ENCODE measurements at regions not wholly inside any gene's neighbourhood (a gene's known extent, or its start where the extent isn't known, plus 50 kb on each side); places are given as distances from the start of the nearest gene placed in this dataset.
"Not testable (repeated sequence)": the region's sequence is repeated elsewhere in the genome, so short reads cannot be mapped to it uniquely, and the experiment has no call there.

DNA sequence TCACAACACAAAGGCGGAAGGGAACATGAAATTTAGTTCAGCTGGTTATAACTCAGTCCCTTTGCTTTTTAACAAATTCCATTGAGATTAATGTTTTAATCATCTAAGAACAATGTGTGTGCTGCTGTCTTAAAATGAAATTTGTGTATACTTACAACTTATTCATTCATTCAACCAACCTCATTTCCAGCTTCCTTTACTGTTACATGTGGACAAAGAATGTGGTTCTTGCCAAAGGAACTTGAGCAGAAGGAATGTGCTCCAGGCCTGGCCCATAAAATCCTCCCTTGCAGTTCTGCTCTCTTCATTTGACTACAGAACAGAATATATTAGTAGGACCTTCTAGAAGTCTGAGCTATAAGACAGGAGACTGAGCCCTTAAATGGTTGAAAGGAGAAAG is 176.8 kb upstream of the GLRA2 start:
- POLR2A ChIA-PET = interaction anchor here (0.7 kb wide), 1 partner anchor 18 kb away, joined by 3 read pairs; no protein-coding TSS in a partner anchor
- DNase-seq = no peak
- Histone ChIP-seq H3K27me3 (replicated peaks in 2 of 5; ENCODE audit: control insufficient read depth in 4 of 5, insufficient read depth in 5 of 5, low read length in 4 of 5) (no peaks in the 10 kb centered on the region), H3K27ac (ENCODE audit: insufficient read depth in 1 of 2, low read depth in 1 of 2, low read length in 2 of 2, poor library complexity in 1 of 2, severe bottlenecking in 2 of 2) (no peak overlapping the region), H3K4me1 (ENCODE audit: control extremely low read depth in 1 of 4, control insufficient read depth in 4 of 4, insufficient read depth in 4 of 4, low read length in 3 of 4) (no peaks in the 10 kb centered on the region), H3K36me3 (ENCODE audit: control insufficient read depth in 4 of 4, insufficient read depth in 4 of 4, low read length in 3 of 4) (no peaks in the 10 kb centered on the region), H3K4me3 (ENCODE audit: control insufficient read depth in 1 of 7, extremely low read depth in 1 of 7, insufficient read depth in 4 of 7, low read depth in 2 of 7, low read length in 6 of 7) (no peak overlapping the region), H3K9me3 (ENCODE audit: control extremely low read depth in 1 of 5, control insufficient read depth in 4 of 5, insufficient read depth in 2 of 5, low read depth in 1 of 5, low read length in 4 of 5) (peaks cover 0 to 1% (median 0%) of the 10 kb centered on the region in 5 experiments)
- CTCF ChIA-PET = no interaction called here
- WGBS (ENCODE audit: insufficient coverage) = no CpG with 5 or more reads among the region's 1 CpG

DNA sequence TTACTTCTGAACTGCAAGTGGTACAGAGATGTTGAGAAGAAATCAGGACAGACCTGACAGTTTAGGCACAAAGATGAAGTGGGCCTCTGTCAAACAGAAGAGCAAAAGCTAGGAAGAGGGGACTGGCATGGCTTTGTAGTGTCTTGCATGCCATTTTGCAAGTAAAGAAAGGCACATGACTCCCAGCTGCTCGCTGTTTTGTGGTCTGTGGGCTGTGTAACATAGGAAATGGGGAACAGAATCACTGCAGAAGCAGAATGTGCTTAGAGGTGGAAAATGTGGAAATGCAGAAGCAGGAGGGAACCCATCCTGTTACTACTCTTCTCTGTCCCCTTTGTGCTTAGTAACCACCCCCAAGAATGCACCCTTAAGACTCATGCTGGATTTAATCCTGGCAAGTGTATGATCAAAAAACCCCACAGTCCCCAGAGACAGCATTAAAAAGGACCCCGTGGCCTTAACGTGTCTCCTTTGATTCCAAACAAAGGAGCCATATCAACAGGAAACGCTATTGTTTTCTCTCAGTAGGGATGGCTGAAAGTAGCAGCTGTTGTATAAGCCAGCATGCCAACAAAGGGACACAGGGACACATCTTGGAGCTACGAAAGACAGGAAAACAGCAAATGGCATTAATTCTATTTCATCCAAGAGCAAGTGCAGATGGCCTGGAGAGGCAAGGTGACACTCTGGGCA is 177.6 kb upstream of the GLRA2 start:
- POLR2A ChIA-PET = no interaction called here
- 30% methylated on average over 5 of the region's 5 CpGs for WGBS (ENCODE audit: insufficient coverage)
- CTCF ChIA-PET = no interaction called here

DNA sequence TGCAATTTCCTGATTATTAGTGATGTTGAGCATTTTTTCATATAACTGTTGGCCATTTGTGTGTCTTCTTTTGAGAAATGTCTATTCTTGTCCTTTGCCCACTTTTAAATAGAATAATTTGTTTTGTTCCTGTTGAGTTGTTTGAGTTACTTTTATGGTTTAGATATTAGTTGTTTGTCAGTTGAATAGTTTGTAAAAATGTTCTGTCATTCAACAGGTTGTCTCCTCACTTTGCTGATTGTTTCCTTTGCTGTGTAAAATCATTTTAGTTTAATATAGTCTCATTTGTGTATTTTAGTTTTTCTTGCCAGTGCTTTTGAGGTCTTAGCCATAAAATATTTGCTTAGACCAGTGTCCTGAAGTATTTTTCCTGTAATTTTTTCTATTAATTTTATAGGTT is 181.8 kb upstream of the GLRA2 start:
- Histone ChIP-seq H3K4me3 (ENCODE audit: control insufficient read depth in 1 of 7, extremely low read depth in 1 of 7, insufficient read depth in 4 of 7, low read depth in 2 of 7, low read length in 6 of 7) (no peak overlapping the region), H3K27ac (ENCODE audit: insufficient read depth in 1 of 2, low read depth in 1 of 2, low read length in 2 of 2, poor library complexity in 1 of 2, severe bottlenecking in 2 of 2) (no peak overlapping the region), H3K36me3 (ENCODE audit: control insufficient read depth in 4 of 4, insufficient read depth in 4 of 4, low read length in 3 of 4) (no peaks in the 10 kb centered on the region), H3K27me3 (replicated peaks in 2 of 5; ENCODE audit: control insufficient read depth in 4 of 5, insufficient read depth in 5 of 5, low read length in 4 of 5) (no peaks in the 10 kb centered on the region), H3K4me1 (ENCODE audit: control extremely low read depth in 1 of 4, control insufficient read depth in 4 of 4, insufficient read depth in 4 of 4, low read length in 3 of 4) (no peaks in the 10 kb centered on the region), H3K9me3 (ENCODE audit: control extremely low read depth in 1 of 5, control insufficient read depth in 4 of 5, insufficient read depth in 2 of 5, low read depth in 1 of 5, low read length in 4 of 5) (peaks cover 0 to 3% (median 0%) of the 10 kb centered on the region in 5 experiments)
- DNase-seq = no peak
- POLR2A ChIA-PET = no interaction called here
- CTCF ChIA-PET = no interaction called here

More for the DNA sequence above, 177.6 kb upstream of the GLRA2 start:
- no peak overlapping the region for H3K27ac ChIP-seq (ENCODE audit: insufficient read depth in 1 of 2, low read depth in 1 of 2, low read length in 2 of 2, poor library complexity in 1 of 2, severe bottlenecking in 2 of 2)
- no peaks in the 10 kb centered on the region for H3K36me3 ChIP-seq (ENCODE audit: control insufficient read depth in 4 of 4, insufficient read depth in 4 of 4, low read length in 3 of 4)
- H3K4me1 ChIP-seq (ENCODE audit: control extremely low read depth in 1 of 4, control insufficient read depth in 4 of 4, insufficient read depth in 4 of 4, low read length in 3 of 4) = no peaks in the 10 kb centered on the region
- DNase-seq = no peak
- peaks cover 0 to 1% (median 0%) of the 10 kb centered on the region in 5 experiments for H3K9me3 ChIP-seq (ENCODE audit: control extremely low read depth in 1 of 5, control insufficient read depth in 4 of 5, insufficient read depth in 2 of 5, low read depth in 1 of 5, low read length in 4 of 5)
- H3K27me3 ChIP-seq (replicated peaks in 2 of 5; ENCODE audit: control insufficient read depth in 4 of 5, insufficient read depth in 5 of 5, low read length in 4 of 5) = no peaks in the 10 kb centered on the region
- no peak overlapping the region for H3K4me3 ChIP-seq (ENCODE audit: control insufficient read depth in 1 of 7, extremely low read depth in 1 of 7, insufficient read depth in 4 of 7, low read depth in 2 of 7, low read length in 6 of 7)

DNA sequence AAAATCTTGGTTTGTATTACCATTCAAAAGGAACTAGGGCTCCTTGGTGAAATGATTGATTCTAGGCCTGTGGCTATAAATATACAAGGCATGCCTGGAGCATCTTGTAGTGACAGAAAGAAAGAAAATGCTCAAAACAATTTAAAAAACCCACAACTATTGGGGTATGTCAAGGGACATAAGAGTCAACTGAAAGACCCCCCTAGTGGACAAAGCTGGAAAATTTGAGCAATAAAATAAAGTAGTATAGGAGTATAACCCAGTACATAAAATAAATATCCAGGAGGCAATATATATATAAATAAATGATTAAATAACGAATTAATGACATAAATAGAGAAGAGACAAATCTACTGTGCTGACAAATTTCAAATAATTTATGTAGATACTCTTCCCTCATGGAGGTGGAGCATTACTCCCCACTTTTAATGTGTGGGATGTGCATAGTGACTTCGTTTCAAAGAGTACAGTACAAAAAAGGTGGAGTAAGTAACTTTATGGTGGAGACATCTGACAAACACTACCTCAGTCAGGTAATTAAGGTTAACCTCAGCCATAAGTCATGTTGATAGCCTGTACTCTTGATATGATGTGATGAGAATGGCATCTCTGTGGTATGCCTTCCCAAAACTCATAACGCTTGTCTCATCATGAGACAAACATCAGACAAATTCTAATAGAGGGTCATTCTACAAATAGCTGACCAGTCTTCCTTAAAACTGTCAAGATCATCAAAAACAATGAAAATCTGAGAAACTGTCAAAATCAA is 185.0 kb upstream of the GLRA2 start:
- ChIA-PET POLR2A (no interaction called here), CTCF (no interaction called here)
- no peak overlapping the region for H3K27ac ChIP-seq (ENCODE audit: insufficient read depth in 1 of 2, low read depth in 1 of 2, low read length in 2 of 2, poor library complexity in 1 of 2, severe bottlenecking in 2 of 2)
- no peaks in the 10 kb centered on the region for H3K36me3 ChIP-seq (ENCODE audit: control insufficient read depth in 4 of 4, insufficient read depth in 4 of 4, low read length in 3 of 4)
- 80% methylated on average over 1 of the region's 3 CpGs for WGBS (ENCODE audit: insufficient coverage)
- H3K27me3 ChIP-seq (replicated peaks in 2 of 5; ENCODE audit: control insufficient read depth in 4 of 5, insufficient read depth in 5 of 5, low read length in 4 of 5) = no peaks in the 10 kb centered on the region
- no peaks in the 10 kb centered on the region for H3K4me1 ChIP-seq (ENCODE audit: control extremely low read depth in 1 of 4, control insufficient read depth in 4 of 4, insufficient read depth in 4 of 4, low read length in 3 of 4)
- no peak overlapping the region for H3K4me3 ChIP-seq (ENCODE audit: control insufficient read depth in 1 of 7, extremely low read depth in 1 of 7, insufficient read depth in 4 of 7, low read depth in 2 of 7, low read length in 6 of 7)
- no peak for DNase-seq
- peaks cover 0 to 3% (median 0%) of the 10 kb centered on the region in 5 experiments for H3K9me3 ChIP-seq (ENCODE audit: control extremely low read depth in 1 of 5, control insufficient read depth in 4 of 5, insufficient read depth in 2 of 5, low read depth in 1 of 5, low read length in 4 of 5)

DNA sequence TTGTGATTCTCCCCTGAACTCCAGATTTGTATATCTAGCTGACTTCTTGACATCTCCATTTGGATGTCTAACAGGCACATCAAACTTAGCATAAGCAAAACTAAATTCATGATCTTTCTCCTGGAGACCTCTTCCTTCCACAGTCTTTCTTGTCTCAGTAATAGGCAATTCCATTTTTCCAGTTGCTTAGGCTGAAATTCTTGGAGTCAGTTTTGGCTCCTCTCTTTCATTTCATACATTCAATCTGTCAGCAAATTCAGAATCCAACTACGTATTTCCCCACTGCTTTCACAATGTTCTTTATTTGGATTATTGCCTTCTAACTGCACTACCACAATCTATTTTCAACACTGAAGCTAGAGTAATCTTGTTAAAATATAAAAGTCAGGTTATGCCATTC is 219.9 kb upstream of the GLRA2 start:
- CTCF ChIA-PET = no interaction called here

DNA sequence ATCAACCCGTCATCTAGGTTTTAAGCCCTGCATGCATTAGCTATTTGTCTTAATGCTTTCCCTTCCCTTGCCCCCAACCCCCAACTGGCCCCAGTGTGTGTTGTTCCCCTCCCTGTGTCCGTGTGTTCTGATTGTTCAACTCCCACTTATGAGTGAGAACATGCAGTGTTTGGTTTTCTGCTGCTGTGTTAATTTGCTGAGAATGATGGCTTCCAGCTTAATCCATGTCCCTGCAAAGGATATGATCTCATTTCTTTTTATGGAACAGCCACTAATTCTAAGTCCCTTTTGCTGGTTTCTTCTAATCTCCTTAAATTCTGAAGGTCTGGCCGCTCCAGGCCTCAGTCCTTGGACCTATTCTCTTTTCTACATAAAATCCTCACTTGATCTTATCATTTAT is 220.4 kb upstream of the GLRA2 start:
- H3K27ac ChIP-seq (ENCODE audit: insufficient read depth in 1 of 2, low read depth in 1 of 2, low read length in 2 of 2, poor library complexity in 1 of 2, severe bottlenecking in 2 of 2); POLR2A ChIA-PET; DNase-seq; H3K4me3 ChIP-seq (ENCODE audit: control insufficient read depth in 1 of 7, extremely low read depth in 1 of 7, insufficient read depth in 4 of 7, low read depth in 2 of 7, low read length in 6 of 7); H3K27me3 ChIP-seq (replicated peaks in 2 of 5; ENCODE audit: control insufficient read depth in 4 of 5, insufficient read depth in 5 of 5, low read length in 4 of 5); H3K36me3 ChIP-seq (ENCODE audit: control insufficient read depth in 4 of 4, insufficient read depth in 4 of 4, low read length in 3 of 4); CTCF ChIA-PET; H3K9me3 ChIP-seq (ENCODE audit: control extremely low read depth in 1 of 5, control insufficient read depth in 4 of 5, insufficient read depth in 2 of 5, low read depth in 1 of 5, low read length in 4 of 5); H3K4me1 ChIP-seq (ENCODE audit: control extremely low read depth in 1 of 4, control insufficient read depth in 4 of 4, insufficient read depth in 4 of 4, low read length in 3 of 4): not testable (repeated sequence)
- 80% methylated on average over 1 of the region's 3 CpGs for WGBS (ENCODE audit: insufficient coverage)

More for the DNA sequence above, 219.9 kb upstream of the GLRA2 start:
- no peaks in the 10 kb centered on the region for H3K27me3 ChIP-seq (replicated peaks in 2 of 5; ENCODE audit: control insufficient read depth in 4 of 5, insufficient read depth in 5 of 5, low read length in 4 of 5)
- H3K36me3 ChIP-seq (ENCODE audit: control insufficient read depth in 4 of 4, insufficient read depth in 4 of 4, low read length in 3 of 4) = no peaks in the 10 kb centered on the region
- no peak overlapping the region for H3K27ac ChIP-seq (ENCODE audit: insufficient read depth in 1 of 2, low read depth in 1 of 2, low read length in 2 of 2, poor library complexity in 1 of 2, severe bottlenecking in 2 of 2)
- no peak for DNase-seq
- 86% methylated on average over 1 of the region's 1 CpG for WGBS (ENCODE audit: insufficient coverage)
- H3K4me3 ChIP-seq (ENCODE audit: control insufficient read depth in 1 of 7, extremely low read depth in 1 of 7, insufficient read depth in 4 of 7, low read depth in 2 of 7, low read length in 6 of 7) = no peak overlapping the region
- H3K9me3 ChIP-seq (ENCODE audit: control extremely low read depth in 1 of 5, control insufficient read depth in 4 of 5, insufficient read depth in 2 of 5, low read depth in 1 of 5, low read length in 4 of 5) = no peaks in the 10 kb centered on the region
- POLR2A ChIA-PET = no interaction called here
- no peaks in the 10 kb centered on the region for H3K4me1 ChIP-seq (ENCODE audit: control extremely low read depth in 1 of 4, control insufficient read depth in 4 of 4, insufficient read depth in 4 of 4, low read length in 3 of 4)

DNA sequence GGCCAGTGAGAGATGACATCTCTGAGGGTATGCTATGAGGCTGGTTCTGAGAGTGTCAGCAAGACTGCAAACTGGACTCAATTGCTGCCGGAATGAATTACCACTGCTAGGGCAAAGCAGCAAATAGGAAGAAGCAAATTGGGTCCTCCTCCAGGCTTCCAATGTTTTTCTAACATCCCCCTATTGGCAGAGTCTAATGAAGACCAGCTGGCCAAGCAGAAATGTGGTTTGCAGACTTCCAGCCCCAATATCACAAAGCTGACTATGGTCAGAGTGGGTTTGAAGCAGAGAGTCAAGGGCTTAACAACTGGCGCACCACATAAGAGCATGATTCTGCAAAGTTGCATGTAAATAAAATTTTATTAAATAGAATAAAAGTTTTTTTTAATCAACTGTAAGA is 225.4 kb upstream of the GLRA2 start:
- POLR2A ChIA-PET = no interaction called here
- no peaks in the 10 kb centered on the region for H3K27me3 ChIP-seq (replicated peaks in 2 of 5; ENCODE audit: control insufficient read depth in 4 of 5, insufficient read depth in 5 of 5, low read length in 4 of 5)
- no peaks in the 10 kb centered on the region for H3K9me3 ChIP-seq (ENCODE audit: control extremely low read depth in 1 of 5, control insufficient read depth in 4 of 5, insufficient read depth in 2 of 5, low read depth in 1 of 5, low read length in 4 of 5)
- no peak overlapping the region for H3K27ac ChIP-seq (ENCODE audit: insufficient read depth in 1 of 2, low read depth in 1 of 2, low read length in 2 of 2, poor library complexity in 1 of 2, severe bottlenecking in 2 of 2)
- H3K36me3 ChIP-seq (ENCODE audit: control insufficient read depth in 4 of 4, insufficient read depth in 4 of 4, low read length in 3 of 4) = no peaks in the 10 kb centered on the region
- WGBS (ENCODE audit: insufficient coverage) = 100% methylated on average over 1 of the region's 2 CpGs
- no peaks in the 10 kb centered on the region for H3K4me1 ChIP-seq (ENCODE audit: control extremely low read depth in 1 of 4, control insufficient read depth in 4 of 4, insufficient read depth in 4 of 4, low read length in 3 of 4)
- DNase-seq = no peak
- CTCF ChIA-PET = no interaction called here
- H3K4me3 ChIP-seq (ENCODE audit: control insufficient read depth in 1 of 7, extremely low read depth in 1 of 7, insufficient read depth in 4 of 7, low read depth in 2 of 7, low read length in 6 of 7) = no peak overlapping the region

Measured in common myeloid progenitor, CD34-positive (primary cell).